Activated CD4-positive, alpha-beta T cell treated with anti-CD3 and anti-CD28 coated beads for 36 hours (primary cell): ENCODE measurements at regions not wholly inside any gene's neighbourhood (a gene's known extent, or its start where the extent isn't known, plus 50 kb on each side); places are given as distances from the start of the nearest gene placed in this dataset.
A peak's percentile ranks its signal among the peaks of the same experiment; 100 is the strongest.

Experiments
- ATAC-seq: fragments of 200-7000 bp; cut with Tn5 transposase; one replicate; pipeline ENCODE4 v1.10.0; 2021; ENCODE audit warnings: mild to moderate bottlenecking, moderate library complexity
- CTCF ChIA-PET: fragments of 350-600 bp; sonication (Branson Sonifier 250); formaldehyde crosslinking; loops from one replicate; lab custom pipeline; 2021; ENCODE audit warnings: antibody characterized with exemption; lab: Charles Lee
- POLR2A ChIA-PET: fragments of 350-600 bp; sonication (Branson Sonifier 250); formaldehyde crosslinking; loops from one replicate; lab custom pipeline; 2021; ENCODE audit warnings: antibody characterized with exemption, inconsistent platforms; lab: Charles Lee
- DNase-seq: peaks from one replicate; pipeline ENCODE4 v3.0.0-alpha.2; 2020
- H3K27ac Mint-ChIP-seq: one replicate; pipeline ENCODE4 v1.8.0; 2021; ENCODE audit warnings: mixed read lengths
- H3K27me3 Mint-ChIP-seq: one replicate; pipeline ENCODE4 v1.8.0; 2021; ENCODE audit warnings: mixed read lengths
- H3K36me3 Mint-ChIP-seq: one replicate; pipeline ENCODE4 v1.8.0; 2021; ENCODE audit warnings: low read depth, mixed read lengths
- H3K4me1 Mint-ChIP-seq: one replicate; pipeline ENCODE4 v1.8.0; 2021; ENCODE audit warnings: mixed read lengths
- H3K4me3 Mint-ChIP-seq: one replicate; pipeline ENCODE4 v1.8.0; 2021; ENCODE audit warnings: mild to moderate bottlenecking, moderate library complexity, mixed read lengths
- H3K9me3 Mint-ChIP-seq: one replicate; pipeline ENCODE4 v1.8.0; 2021; ENCODE audit warnings: low read depth, mixed read lengths
- intact Hi-C, 2 experiments: fragments of 100-400 bp; cut with DNase I in 1 of 2; cut with micrococcal nuclease in 1 of 2; formaldehyde crosslinking; loops; one replicate each; pipeline versions ENCODE4 v1.14.2 to v1.15.1; 2022 to 2024; cut with DNase I, micrococcal nuclease

GRCh38 chr6:165732696-165733488, 69.9 kb upstream of the PDE10A start:
- intact Hi-C loops: loop anchor here in 1 of 2 experiments (5.0 kb wide), 1 partner anchor 119 kb away; no protein-coding TSS in a partner anchor
- DNase-seq (no peak), ATAC-seq (no peak)
- no peaks in the 10 kb centered on the region for H3K4me1 Mint-ChIP-seq
- no peak overlapping the region for H3K27ac Mint-ChIP-seq
- no peaks in the 10 kb centered on the region for H3K36me3 Mint-ChIP-seq
- no peak overlapping the region for H3K4me3 Mint-ChIP-seq
- peaks cover 10% of the 10 kb centered on the region for H3K9me3 Mint-ChIP-seq
- ChIA-PET CTCF (no interaction called here), POLR2A (no interaction called here)
- H3K27me3 Mint-ChIP-seq: peaks cover 4% of the 10 kb centered on the region

GRCh38 chr6:165729307-165729936, 66.4 kb upstream of the PDE10A start:
- Mint-ChIP-seq H3K36me3 (no peaks in the 10 kb centered on the region), H3K27me3 (peaks cover 4% of the 10 kb centered on the region), H3K4me1 (no peaks in the 10 kb centered on the region), H3K27ac (no peak overlapping the region), H3K9me3 (no peaks in the 10 kb centered on the region), H3K4me3 (no peak overlapping the region)
- intact Hi-C loops: loop anchor here in 1 of 2 experiments (1.0 to 10.0 kb wide), 2 partner anchors 121 to 275 kb away; no protein-coding TSS in a partner anchor
- POLR2A ChIA-PET: no interaction called here
- CTCF ChIA-PET: interaction anchor here (0.7 to 2.5 kb wide), 5 partner anchors 10 to 1441 kb away, joined by 3 to 10 read pairs (median 3); no protein-coding TSS in a partner anchor
- DNase-seq (peak; percentile 53), ATAC-seq (no peak)

GRCh38 chr6:165728216-165728615, 65.2 kb upstream of the PDE10A start:
- intact Hi-C loops: loop anchor here in 1 of 2 experiments (10.0 kb wide), 1 partner anchor 273 kb away; no protein-coding TSS in a partner anchor
- ChIA-PET CTCF (interaction anchor here (0.6 to 2.5 kb wide), 2 partner anchors 17 to 1546 kb away, joined by 6 to 10 read pairs; no protein-coding TSS in a partner anchor), POLR2A (no interaction called here)
- no peak for DNase-seq
- Mint-ChIP-seq H3K36me3 (no peaks in the 10 kb centered on the region), H3K4me3 (no peak overlapping the region), H3K4me1 (no peaks in the 10 kb centered on the region), H3K27ac (no peak overlapping the region), H3K27me3 (peaks cover 4% of the 10 kb centered on the region), H3K9me3 (no peaks in the 10 kb centered on the region)
- ATAC-seq: no peak

GRCh38 chr6:165726965-165727381, 63.9 kb upstream of the PDE10A start:
- H3K27ac Mint-ChIP-seq: no peak overlapping the region
- ATAC-seq: no peak
- ChIA-PET POLR2A (no interaction called here), CTCF (no interaction called here)
- no peak overlapping the region for H3K4me3 Mint-ChIP-seq
- H3K36me3 Mint-ChIP-seq: no peaks in the 10 kb centered on the region
- peaks cover under 1% of the 10 kb centered on the region for H3K27me3 Mint-ChIP-seq
- intact Hi-C loops: loop anchor here in 1 of 2 experiments (10.0 kb wide), 1 partner anchor 272 kb away; no protein-coding TSS in a partner anchor
- H3K4me1 Mint-ChIP-seq: no peaks in the 10 kb centered on the region
- no peak for DNase-seq
- no peaks in the 10 kb centered on the region for H3K9me3 Mint-ChIP-seq

- no peaks in the 10 kb centered on the region for H3K9me3 Mint-ChIP-seq
- POLR2A ChIA-PET: no interaction called here
Measured at GRCh38 chr6:165726290-165726875, 63.3 kb upstream of the PDE10A start.

GRCh38 chr6:165725201-165725600, 62.2 kb upstream of the PDE10A start:
- POLR2A ChIA-PET: no interaction called here
- no peaks in the 10 kb centered on the region for H3K36me3 Mint-ChIP-seq
- ATAC-seq: no peak
- no peak overlapping the region for H3K27ac Mint-ChIP-seq
- no peaks in the 10 kb centered on the region for H3K9me3 Mint-ChIP-seq
- H3K4me3 Mint-ChIP-seq: no peak overlapping the region
- CTCF ChIA-PET: interaction anchor here (1.2 kb wide), 1 partner anchor 125 kb away, joined by 3 read pairs; no protein-coding TSS in a partner anchor
- DNase-seq: no peak
- H3K27me3 Mint-ChIP-seq: no peaks in the 10 kb centered on the region
- intact Hi-C loops: loop anchor here in 1 of 2 experiments (10.0 kb wide), 1 partner anchor 270 kb away; no protein-coding TSS in a partner anchor
- no peaks in the 10 kb centered on the region for H3K4me1 Mint-ChIP-seq

More at GRCh38 chr6:165726290-165726875, 63.3 kb upstream of the PDE10A start:
- H3K36me3 Mint-ChIP-seq: no peaks in the 10 kb centered on the region
- no peak overlapping the region for H3K27ac Mint-ChIP-seq
- DNase-seq (no peak), ATAC-seq (no peak)
- intact Hi-C loops: loop anchor here in 1 of 2 experiments (10.0 kb wide), 1 partner anchor 272 kb away; no protein-coding TSS in a partner anchor
- H3K4me3 Mint-ChIP-seq: no peak overlapping the region
- H3K4me1 Mint-ChIP-seq: no peaks in the 10 kb centered on the region
- CTCF ChIA-PET: interaction anchor here (0.8 kb wide), 1 partner anchor 21 kb away, joined by 3 read pairs; no protein-coding TSS in a partner anchor
- H3K27me3 Mint-ChIP-seq: no peaks in the 10 kb centered on the region

GRCh38 chr6:165723326-165723725, 60.3 kb upstream of the PDE10A start:
- H3K4me1 Mint-ChIP-seq: no peaks in the 10 kb centered on the region
- intact Hi-C loops: loop anchor here in 1 of 2 experiments (10.0 kb wide), 1 partner anchor 269 kb away; no protein-coding TSS in a partner anchor
- ATAC-seq: no peak
- no peak overlapping the region for H3K4me3 Mint-ChIP-seq
- ChIA-PET POLR2A (no interaction called here), CTCF (no interaction called here)
- no peak overlapping the region for H3K27ac Mint-ChIP-seq
- peaks cover 2% of the 10 kb centered on the region for H3K27me3 Mint-ChIP-seq
- no peaks in the 10 kb centered on the region for H3K36me3 Mint-ChIP-seq
- no peak for DNase-seq
- H3K9me3 Mint-ChIP-seq: no peaks in the 10 kb centered on the region

- intact Hi-C loops: loop anchor here in 1 of 2 experiments (10.0 kb wide), 1 partner anchor 267 kb away; no protein-coding TSS in a partner anchor
- Mint-ChIP-seq H3K27ac (no peak overlapping the region), H3K9me3 (no peaks in the 10 kb centered on the region), H3K36me3 (no peaks in the 10 kb centered on the region), H3K4me1 (no peaks in the 10 kb centered on the region), H3K4me3 (no peak overlapping the region), H3K27me3 (peaks cover 4% of the 10 kb centered on the region)
- DNase-seq: no peak
- POLR2A ChIA-PET: no interaction called here
- CTCF ChIA-PET: no interaction called here
- no peak for ATAC-seq
Measured at GRCh38 chr6:165722022-165722421, 59.0 kb upstream of the PDE10A start.

GRCh38 chr6:165721356-165721755, 58.3 kb upstream of the PDE10A start:
- Mint-ChIP-seq H3K27ac (no peak overlapping the region), H3K9me3 (no peaks in the 10 kb centered on the region), H3K4me3 (no peak overlapping the region), H3K4me1 (no peaks in the 10 kb centered on the region), H3K36me3 (no peaks in the 10 kb centered on the region), H3K27me3 (peaks cover 5% of the 10 kb centered on the region)
- CTCF ChIA-PET: no interaction called here
- DNase-seq (no peak), ATAC-seq (no peak)
- POLR2A ChIA-PET: no interaction called here
- intact Hi-C loops: loop anchor here in 1 of 2 experiments (10.0 kb wide), 1 partner anchor 267 kb away; no protein-coding TSS in a partner anchor

GRCh38 chr6:165718491-165718891, 55.5 kb upstream of the PDE10A start:
- Mint-ChIP-seq H3K27ac (no peak overlapping the region), H3K4me3 (no peak overlapping the region), H3K4me1 (no peaks in the 10 kb centered on the region), H3K36me3 (no peaks in the 10 kb centered on the region), H3K27me3 (peaks cover 6% of the 10 kb centered on the region), H3K9me3 (no peaks in the 10 kb centered on the region)
- ATAC-seq (no peak), DNase-seq (no peak)
- intact Hi-C loops: no loop called here
- CTCF ChIA-PET: no interaction called here
- POLR2A ChIA-PET: no interaction called here
